ENCODE measurements at regions not wholly inside any gene's neighbourhood (a gene's known extent, or its start where the extent isn't known, plus 50 kb on each side); places are given as distances from the start of the nearest gene placed in this dataset.

DNA sequence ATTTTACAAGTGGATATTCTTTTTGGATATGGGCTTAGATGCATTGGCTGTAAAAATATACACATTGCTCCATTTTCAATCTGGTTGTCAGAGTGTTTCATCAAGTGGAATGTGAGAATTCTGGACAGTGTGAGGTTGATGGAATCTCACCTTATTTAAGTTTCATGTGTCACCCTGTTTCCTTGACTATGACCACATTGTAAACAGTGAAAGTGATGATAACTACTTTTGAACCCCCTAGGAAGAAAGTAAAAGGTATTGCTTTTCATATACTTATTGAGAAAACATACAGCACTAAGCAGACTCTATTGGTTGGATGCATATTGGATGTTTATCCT, 490.5 kb upstream of the RAG2 start:
- DNase-seq: no peak

DNA sequence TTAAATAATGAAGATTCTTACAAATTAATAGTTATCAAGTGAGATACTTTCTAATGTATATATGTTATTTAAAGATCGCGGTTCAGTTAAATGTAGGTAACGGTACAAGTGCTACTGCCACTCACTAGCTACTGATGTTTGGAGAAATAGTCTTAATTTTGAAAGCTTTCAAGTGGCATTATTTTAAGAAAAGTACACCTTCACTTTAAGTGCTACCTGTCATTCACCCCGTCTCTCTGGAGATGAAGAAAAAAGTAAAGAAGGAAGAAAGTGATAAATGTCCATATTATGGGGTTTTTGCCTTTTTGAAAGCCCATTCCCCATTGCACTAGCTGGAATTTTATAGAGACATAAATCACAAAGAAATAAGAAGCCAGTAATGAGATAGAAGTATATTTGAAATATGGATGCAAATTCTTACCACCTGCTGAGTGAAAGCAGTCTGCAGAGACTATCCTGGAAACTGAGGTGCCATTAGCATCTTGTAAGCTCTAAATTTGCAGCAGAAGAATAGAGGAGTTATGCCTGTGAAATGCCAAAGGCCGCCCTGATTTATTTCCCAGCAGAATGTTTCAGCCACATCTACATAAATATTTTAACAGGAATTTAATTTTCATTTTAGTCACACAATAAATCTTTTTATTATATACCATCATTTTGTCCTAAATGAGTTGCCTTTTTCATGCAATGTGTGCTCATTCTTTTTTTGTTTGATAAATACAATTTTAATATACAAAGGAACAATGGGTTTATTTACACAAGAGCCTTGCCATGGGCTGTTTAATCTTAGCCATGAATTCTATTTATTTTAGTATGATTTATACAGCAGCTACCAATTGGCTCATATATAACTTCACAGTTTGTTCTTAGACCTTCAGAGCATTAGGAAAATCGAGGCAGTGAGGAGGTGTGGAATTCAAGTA, 489.9 kb upstream of the RAG2 start:
- DNase-seq: no peak

- no peak for DNase-seq
Observed at GRCh38 chr11:37078521-37078920, 480.5 kb upstream of the RAG2 start.

DNA sequence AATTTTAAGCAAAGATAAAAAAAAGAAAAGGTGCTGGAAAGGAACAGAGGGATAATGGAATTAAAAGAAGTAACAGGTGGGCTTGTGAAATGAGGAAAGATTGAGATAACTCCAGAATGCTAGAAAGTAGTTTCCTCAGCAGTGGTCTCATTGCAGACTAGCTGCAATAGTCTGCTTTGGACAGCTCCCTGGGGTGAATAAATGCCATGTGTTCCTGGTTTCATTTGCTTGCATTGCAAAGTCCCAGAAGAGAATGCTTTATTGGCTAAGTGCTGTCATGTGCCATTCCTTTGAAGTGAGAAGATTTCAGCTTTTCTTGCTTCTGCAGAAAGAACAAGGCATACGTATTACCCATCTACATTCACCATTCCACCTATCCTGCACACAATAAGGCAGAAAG, 478.8 kb upstream of the RAG2 start:
- no peak for DNase-seq

DNA sequence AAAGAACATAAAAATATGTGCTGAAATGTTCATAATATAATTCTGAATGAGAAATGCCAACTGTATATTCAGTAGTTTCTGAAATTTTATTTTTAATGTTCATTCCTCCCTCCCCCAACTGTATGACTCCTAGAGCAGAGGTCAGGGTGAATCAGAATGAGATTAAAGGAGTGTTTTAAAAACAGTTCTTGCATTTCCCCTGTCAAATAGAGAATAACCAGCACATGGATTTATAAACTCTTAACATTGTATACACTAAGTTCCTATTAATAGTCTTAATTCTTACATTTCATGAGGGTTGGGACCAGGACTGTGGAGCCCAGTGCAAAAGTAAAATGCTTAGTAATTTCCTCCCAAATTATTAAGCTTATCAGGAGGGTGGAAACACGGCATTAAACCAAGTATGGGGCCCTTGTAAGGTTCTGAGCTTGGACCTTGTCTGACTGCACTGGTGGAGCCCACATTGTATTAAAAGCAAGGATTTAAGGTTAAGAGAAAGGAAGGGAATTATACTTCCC, 474.6 kb upstream of the RAG2 start:
- no peak for DNase-seq

- DNase-seq: no peak
Observed at GRCh38 chr11:37050311-37050710, 452.3 kb upstream of the RAG2 start.

- peak; percentile 98 for DNase-seq
Observed at GRCh38 chr11:37040921-37041320, 442.9 kb upstream of the RAG2 start.

- DNase-seq: no peak
Observed at GRCh38 chr11:37038911-37039310, 440.9 kb upstream of the RAG2 start.

- no peak for DNase-seq
Observed at GRCh38 chr11:37026741-37027140, 428.7 kb upstream of the RAG2 start.

GRCh38 chr11:37026326-37026725, 428.3 kb upstream of the RAG2 start:
- no peak for DNase-seq

DNA sequence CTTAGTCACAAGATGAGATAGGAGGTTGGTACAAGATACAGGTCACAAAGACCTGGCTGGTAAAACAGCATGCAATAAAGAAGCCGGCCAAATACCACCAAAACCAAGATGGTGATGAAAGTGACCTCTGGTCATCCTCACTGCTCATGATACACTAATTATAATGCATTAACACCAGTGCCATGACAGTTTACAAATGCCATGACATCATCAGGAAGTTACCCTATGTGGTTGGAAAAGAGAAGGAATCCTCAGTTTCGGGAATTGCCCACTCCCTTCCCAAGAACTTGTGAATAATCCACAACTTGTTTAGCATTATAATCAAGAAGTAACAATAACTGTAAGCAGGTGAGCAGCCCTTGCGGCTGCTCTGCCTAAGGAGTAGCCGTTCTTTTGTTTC, 408.5 kb upstream of the RAG2 start:
- no peak for DNase-seq

DNA sequence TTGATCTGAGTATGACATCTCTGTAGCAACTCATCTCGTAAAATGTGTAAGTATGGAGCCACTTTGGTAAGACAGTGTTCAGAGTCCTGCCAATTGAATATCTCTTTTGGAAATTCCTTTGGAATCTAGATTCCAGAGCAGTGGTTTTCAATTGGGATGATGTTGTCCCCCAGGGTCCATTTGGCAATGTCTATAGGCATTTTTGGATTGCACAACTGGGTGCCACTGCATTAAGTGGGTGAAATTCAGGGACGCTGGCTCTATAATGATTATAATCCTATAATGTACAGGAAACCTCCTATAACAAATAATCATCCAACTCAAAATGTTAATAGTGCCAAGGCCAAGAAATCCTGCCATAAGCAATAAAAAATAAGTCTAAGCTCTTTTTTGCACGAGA, 404.8 kb upstream of the RAG2 start:
- no peak for DNase-seq

DNA sequence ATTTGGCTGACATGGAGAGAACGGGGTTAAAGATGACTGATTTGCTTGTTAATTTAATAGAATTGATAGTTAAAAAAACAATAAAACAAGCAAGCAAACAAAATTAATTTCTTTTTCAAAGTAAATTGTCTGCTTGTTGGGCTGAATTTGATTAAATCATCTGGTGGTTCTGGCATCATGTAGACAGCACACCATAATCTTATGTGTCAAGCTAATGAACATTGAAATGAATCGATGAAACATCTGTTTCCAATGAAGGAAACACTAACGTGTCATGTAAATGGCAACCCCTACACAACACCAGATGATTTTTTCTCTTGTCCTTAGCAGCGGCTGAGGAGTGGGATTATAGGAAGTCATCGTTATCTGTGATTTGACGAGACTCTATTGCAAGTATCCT, 399.6 kb upstream of the RAG2 start:
- DNase-seq: no peak

GRCh38 chr11:36996795-36997194, 398.8 kb upstream of the RAG2 start:
- DNase-seq: no peak

DNA sequence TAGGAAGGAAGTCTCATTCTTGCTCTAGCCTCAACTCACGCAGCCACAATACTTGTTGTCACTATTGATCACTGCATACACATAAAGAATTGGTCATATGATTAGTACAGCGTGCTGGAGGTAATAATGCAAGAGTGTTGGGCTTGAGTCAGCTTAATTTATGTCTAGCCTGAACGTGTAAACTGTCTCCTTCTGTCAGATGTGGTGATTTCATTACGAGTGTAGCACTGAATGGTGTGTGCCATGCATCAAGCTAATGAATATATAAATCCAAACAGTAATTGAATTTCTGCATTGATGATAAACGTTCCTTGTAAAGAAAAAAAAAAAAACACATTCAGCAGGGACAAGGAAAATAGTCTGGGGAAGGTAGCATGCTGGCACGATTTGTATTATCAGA, 396.2 kb upstream of the RAG2 start:
- no peak for DNase-seq

DNA sequence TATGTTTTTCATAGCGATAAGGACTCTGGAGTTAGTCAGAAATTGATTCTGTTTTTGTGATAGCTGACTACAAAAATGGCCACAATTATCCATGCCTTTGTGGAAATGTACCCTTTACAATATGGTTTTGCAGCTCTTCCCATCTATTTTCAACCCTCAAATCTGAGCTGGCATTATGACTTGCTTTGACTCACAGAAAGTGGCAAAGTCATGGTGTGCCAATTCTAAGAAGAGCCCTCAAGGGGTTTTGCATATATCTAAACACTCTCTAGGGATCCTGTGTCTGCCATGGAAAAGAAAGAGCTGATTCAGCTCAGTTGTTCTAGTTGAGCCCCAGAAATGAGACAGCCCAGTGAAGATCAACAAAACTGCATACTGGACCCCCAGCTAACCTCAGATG, 390.5 kb upstream of the RAG2 start:
- DNase-seq: no peak

GRCh38 chr11:36985562-36985961, 387.5 kb upstream of the RAG2 start:
- DNase-seq: no peak

DNA sequence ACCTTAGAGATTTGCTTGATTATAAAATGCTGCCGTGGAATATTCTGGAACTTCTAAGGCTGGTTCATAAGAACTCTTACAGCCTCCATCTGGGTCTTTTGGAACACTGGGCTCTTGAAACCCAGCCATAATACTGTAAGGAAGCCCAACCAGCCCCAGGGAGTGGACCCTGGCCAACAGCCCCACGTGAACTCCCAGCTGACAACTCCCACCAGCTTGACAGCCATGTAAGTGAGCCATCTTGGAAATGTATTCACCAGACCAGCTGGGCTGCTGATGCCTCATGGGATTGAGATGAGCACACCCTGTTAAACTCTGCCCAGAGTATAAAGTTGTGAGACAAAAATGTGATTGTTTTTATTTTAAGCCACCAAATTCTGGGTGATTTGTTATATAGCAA, 378.7 kb upstream of the RAG2 start:
- no peak for DNase-seq

GRCh38 chr11:36974771-36975170, 376.7 kb upstream of the RAG2 start:
- DNase-seq: no peak

DNA sequence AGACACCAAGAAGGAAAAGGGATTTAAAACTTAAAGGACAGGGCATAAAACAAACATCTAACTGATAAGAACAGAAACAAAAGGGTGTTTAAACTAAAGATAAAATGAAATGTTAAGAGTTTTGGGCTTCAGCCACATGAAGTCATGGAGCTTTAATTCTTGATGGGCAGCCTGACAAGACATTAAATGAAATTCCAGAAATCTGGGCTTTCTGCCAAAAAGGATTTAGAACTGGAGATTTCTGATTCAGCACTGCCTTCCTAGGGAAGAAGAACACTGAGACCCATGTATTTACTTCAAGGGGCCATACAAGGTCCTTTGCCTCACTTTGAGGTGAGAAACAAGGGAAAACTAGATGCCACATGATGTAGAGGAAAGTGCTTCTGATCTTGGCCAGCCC, 355.9 kb upstream of the RAG2 start:
- DNase-seq: peak; percentile 29

DNA sequence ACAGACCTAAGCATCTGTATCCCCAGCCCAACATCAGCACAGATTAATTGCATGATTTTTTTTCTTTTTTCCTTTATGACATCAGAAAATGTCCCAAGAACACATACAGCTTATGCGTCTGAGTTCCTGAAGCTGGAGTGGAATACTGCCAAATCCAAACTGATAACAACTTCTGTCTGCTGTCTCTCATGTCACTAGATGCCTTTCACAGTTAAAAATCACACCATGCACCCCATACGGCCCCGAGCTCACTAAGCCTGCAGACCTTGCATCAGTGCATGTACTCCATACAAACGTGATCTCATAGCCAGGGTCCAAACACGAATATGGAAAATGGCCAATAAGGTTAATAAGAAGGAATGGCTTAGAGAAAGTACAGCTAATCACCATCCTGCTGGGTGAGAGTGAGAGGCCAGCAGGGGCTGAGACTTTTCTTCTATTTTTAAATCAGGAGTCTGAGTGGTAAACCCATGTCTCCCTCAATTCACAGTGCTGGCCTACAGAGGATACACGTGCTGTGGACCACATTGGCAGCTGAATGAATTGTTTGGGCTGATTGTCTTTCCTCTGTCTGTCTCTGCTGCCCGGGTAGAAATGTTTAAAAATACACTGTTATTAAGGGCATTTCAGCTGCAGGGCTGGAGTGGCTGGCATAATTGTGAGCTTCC, 350.6 kb upstream of the RAG2 start:
- no peak for DNase-seq

- peak; percentile 12 for DNase-seq
Observed at GRCh38 chr11:36945384-36945783, 347.3 kb upstream of the RAG2 start.

- DNase-seq: no peak
Observed at GRCh38 chr11:36933481-36933880, 335.4 kb upstream of the RAG2 start.

DNA sequence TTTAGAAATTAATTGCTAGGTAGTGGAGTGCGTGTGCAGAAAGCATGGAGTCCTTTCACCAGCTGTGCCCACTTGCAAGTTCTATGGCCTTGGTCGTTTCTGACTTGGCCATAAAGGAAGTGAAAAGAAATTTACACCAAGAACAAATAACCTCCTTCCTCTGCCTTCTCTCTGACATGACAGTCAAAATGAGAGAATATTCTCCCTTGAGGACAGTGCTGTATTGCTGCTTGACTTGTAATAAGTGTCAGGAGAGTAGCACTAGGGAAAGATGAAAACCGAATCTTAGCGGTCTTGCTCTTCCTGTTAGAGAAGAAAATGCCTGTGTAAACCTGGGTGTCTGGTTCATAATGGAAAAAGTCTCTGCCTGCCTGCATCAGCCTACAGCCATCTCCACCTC, 333.1 kb upstream of the RAG2 start:
- no peak for DNase-seq

DNA sequence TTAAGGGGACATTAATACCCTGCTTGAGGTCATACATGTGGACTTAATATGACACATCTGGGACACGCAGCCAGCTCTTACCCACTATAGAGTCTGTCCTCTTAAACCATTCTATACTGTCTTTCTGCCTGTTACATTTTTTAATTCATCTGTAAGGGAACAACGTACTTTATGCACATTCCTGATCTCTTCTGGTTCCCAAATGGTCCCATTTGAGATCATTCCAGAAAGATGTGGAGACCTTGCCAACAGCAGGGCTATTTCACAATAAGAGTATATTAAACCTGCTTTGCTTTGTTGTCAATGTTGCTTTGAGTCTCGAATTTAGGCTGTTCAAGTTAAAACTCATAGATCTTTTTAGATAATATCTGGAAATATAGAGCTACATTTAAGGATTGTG, 332.2 kb upstream of the RAG2 start:
- no peak for DNase-seq

Data from NCI-H82 (cell line).